CD4-positive, CD25-positive, alpha-beta regulatory T cell (primary cell): ENCODE measurements at regions not wholly inside any gene's neighbourhood (a gene's known extent, or its start where the extent isn't known, plus 50 kb on each side); places are given as distances from the start of the nearest gene placed in this dataset.

ENCODE experiments used
- ATAC-seq, 2 donors: fragments of 150-1000 bp; cut with Tn5 transposase; one replicate each; pipeline ENCODE4 v1.10.0; 2021; ENCODE audit warnings: low read depth in 2 of 2, moderate number of reproducible peaks in 2 of 2, moderate library complexity in 1 of 2
- DNase-seq, 3 donors: peaks; one replicate each; pipeline versions ENCODE4 v3.0.0 to v3.0.0-alpha.2; 2012 to 2022; ENCODE audit warnings: mixed read lengths in 1 of 3
- H3K27ac ChIP-seq: one replicate; pipeline ENCODE4 v1.7.0; 2013; ENCODE audit warnings: mild to moderate bottlenecking, low read length; ENCODE audit not compliant: insufficient read depth, poor library complexity, severe bottlenecking
- H3K27me3 ChIP-seq: one replicate; pipeline ENCODE4 v1.7.0; 2013; ENCODE audit warnings: low read length; ENCODE audit not compliant: control insufficient read depth, insufficient read depth
- H3K36me3 ChIP-seq: one replicate; pipeline ENCODE4 v1.7.0; 2013; ENCODE audit warnings: mild to moderate bottlenecking, low read length, moderate library complexity; ENCODE audit not compliant: control insufficient read depth, insufficient read depth
- H3K4me1 ChIP-seq: 2 replicates; pipeline ENCODE4 v1.7.0; 2013; ENCODE audit warnings: mild to moderate bottlenecking, low read length; ENCODE audit not compliant: insufficient read depth, control insufficient read depth, poor library complexity, severe bottlenecking
- H3K4me3 ChIP-seq: one replicate; pipeline ENCODE4 v1.7.0; 2013; ENCODE audit warnings: low read depth, mild to moderate bottlenecking, low read length, moderate library complexity
- H3K9me3 ChIP-seq, 2 experiments: 1 replicate in 1 of 2; 2 replicates in 1 of 2; pipeline ENCODE4 v1.7.0; 2013; ENCODE audit warnings: low read length in 2 of 2, mild to moderate bottlenecking in 1 of 2, moderate library complexity in 1 of 2; ENCODE audit not compliant: control insufficient read depth in 2 of 2
- H3K27ac Mint-ChIP-seq, 3 donors: one replicate each; pipeline ENCODE4 v1.8.0; 2020 to 2022; ENCODE audit warnings: mild to moderate bottlenecking in 3 of 3, mixed read lengths in 3 of 3, moderate library complexity in 2 of 3
- H3K27me3 Mint-ChIP-seq: one replicate; pipeline ENCODE4 v1.8.0; 2022; ENCODE audit warnings: mild to moderate bottlenecking, mixed read lengths
- H3K36me3 Mint-ChIP-seq: one replicate; pipeline ENCODE4 v1.8.0; 2020; ENCODE audit warnings: mixed read lengths
- H3K4me1 Mint-ChIP-seq, 4 donors: one replicate each; pipeline ENCODE4 v1.8.0; 2020 to 2022; ENCODE audit warnings: mixed read lengths in 4 of 4, mild to moderate bottlenecking in 1 of 4
- H3K4me3 Mint-ChIP-seq, 4 donors: one replicate each; pipeline ENCODE4 v1.8.0; 2020 to 2022; ENCODE audit warnings: mild to moderate bottlenecking in 4 of 4, mixed read lengths in 4 of 4, moderate library complexity in 3 of 4
- H3K9me3 Mint-ChIP-seq, 7 donors: one replicate each; pipeline ENCODE4 v1.8.0; 2020 to 2022; ENCODE audit warnings: mixed read lengths in 7 of 7, mild to moderate bottlenecking in 3 of 7, moderate library complexity in 2 of 7

GRCh38 chr6:9999796-10000195, 415.1 kb downstream of the TFAP2A start:
- H3K9me3 Mint-ChIP-seq: peaks cover 0 to 5% (median under 1%) of the 10 kb centered on the region in 7 donors
- H3K27me3 Mint-ChIP-seq: peaks cover 4% of the 10 kb centered on the region
- ATAC-seq: no peak
- H3K4me3 ChIP-seq: no peak overlapping the region
- no peak overlapping the region for H3K27ac ChIP-seq
- no peaks in the 10 kb centered on the region for H3K27me3 ChIP-seq
- H3K36me3 ChIP-seq: no peaks in the 10 kb centered on the region
- no peaks in the 10 kb centered on the region for H3K4me1 Mint-ChIP-seq
- H3K36me3 Mint-ChIP-seq: no peaks in the 10 kb centered on the region
- no peak overlapping the region for H3K27ac Mint-ChIP-seq
- H3K4me3 Mint-ChIP-seq: no peak overlapping the region
- H3K4me1 ChIP-seq: no peaks in the 10 kb centered on the region
- DNase-seq: no peak
- H3K9me3 ChIP-seq: no peaks in the 10 kb centered on the region

GRCh38 chr6:9986273-9986672, 428.6 kb downstream of the TFAP2A start:
- Histone ChIP-seq H3K9me3 (no peaks in the 10 kb centered on the region), H3K4me1 (no peaks in the 10 kb centered on the region), H3K36me3 (no peaks in the 10 kb centered on the region), H3K27ac (no peak overlapping the region), H3K27me3 (no peaks in the 10 kb centered on the region), H3K4me3 (no peak overlapping the region)
- ATAC-seq (no peak), DNase-seq (no peak)
- no peak overlapping the region for H3K4me3 Mint-ChIP-seq
- peaks cover 3 to 19% (median 6%) of the 10 kb centered on the region in 7 donors for H3K9me3 Mint-ChIP-seq
- peaks cover 6% of the 10 kb centered on the region for H3K27me3 Mint-ChIP-seq
- H3K4me1 Mint-ChIP-seq: no peaks in the 10 kb centered on the region
- no peak overlapping the region for H3K27ac Mint-ChIP-seq
- no peaks in the 10 kb centered on the region for H3K36me3 Mint-ChIP-seq

- H3K4me3 Mint-ChIP-seq: no peak overlapping the region
- no peak overlapping the region for H3K27ac ChIP-seq
- H3K9me3 Mint-ChIP-seq: peaks cover 3 to 19% (median 6%) of the 10 kb centered on the region in 7 donors
- no peaks in the 10 kb centered on the region for H3K36me3 ChIP-seq
- ATAC-seq: no peak
- H3K27ac Mint-ChIP-seq: no peak overlapping the region
- H3K27me3 Mint-ChIP-seq: peaks cover 6% of the 10 kb centered on the region
- H3K4me3 ChIP-seq: no peak overlapping the region
- no peaks in the 10 kb centered on the region for H3K9me3 ChIP-seq
- H3K4me1 ChIP-seq: no peaks in the 10 kb centered on the region
- no peaks in the 10 kb centered on the region for H3K36me3 Mint-ChIP-seq
- DNase-seq: no peak
- no peaks in the 10 kb centered on the region for H3K4me1 Mint-ChIP-seq
- H3K27me3 ChIP-seq: no peaks in the 10 kb centered on the region
Measured at GRCh38 chr6:9985481-9985880, 429.4 kb downstream of the TFAP2A start.

GRCh38 chr6:9984607-9985006, 430.3 kb downstream of the TFAP2A start:
- Histone ChIP-seq H3K4me3 (no peak overlapping the region), H3K27ac (no peak overlapping the region), H3K36me3 (no peaks in the 10 kb centered on the region), H3K4me1 (no peaks in the 10 kb centered on the region), H3K9me3 (no peaks in the 10 kb centered on the region), H3K27me3 (no peaks in the 10 kb centered on the region)
- Mint-ChIP-seq H3K4me3 (no peak overlapping the region), H3K4me1 (no peaks in the 10 kb centered on the region), H3K36me3 (no peaks in the 10 kb centered on the region), H3K27ac (no peak overlapping the region), H3K9me3 (peaks cover 3 to 18% (median 6%) of the 10 kb centered on the region in 7 donors), H3K27me3 (peaks cover 6% of the 10 kb centered on the region)
- ATAC-seq: no peak
- no peak for DNase-seq

- ATAC-seq (no peak), DNase-seq (no peak)
- Histone ChIP-seq H3K27ac (no peak overlapping the region), H3K27me3 (no peaks in the 10 kb centered on the region), H3K9me3 (no peaks in the 10 kb centered on the region), H3K4me1 (no peaks in the 10 kb centered on the region), H3K36me3 (no peaks in the 10 kb centered on the region), H3K4me3 (no peak overlapping the region)
- H3K4me1 Mint-ChIP-seq: no peaks in the 10 kb centered on the region
- no peaks in the 10 kb centered on the region for H3K36me3 Mint-ChIP-seq
- no peak overlapping the region for H3K27ac Mint-ChIP-seq
- H3K9me3 Mint-ChIP-seq: peaks cover 3 to 14% (median 6%) of the 10 kb centered on the region in 7 donors
- peaks cover 6% of the 10 kb centered on the region for H3K27me3 Mint-ChIP-seq
- no peak overlapping the region for H3K4me3 Mint-ChIP-seq
Measured at GRCh38 chr6:9983168-9983567, 431.7 kb downstream of the TFAP2A start.

GRCh38 chr6:9982215-9982614, 432.7 kb downstream of the TFAP2A start:
- no peaks in the 10 kb centered on the region for H3K9me3 ChIP-seq
- no peaks in the 10 kb centered on the region for H3K36me3 ChIP-seq
- H3K27me3 Mint-ChIP-seq: peaks cover 6% of the 10 kb centered on the region
- ATAC-seq (no peak), DNase-seq (no peak)
- no peaks in the 10 kb centered on the region for H3K27me3 ChIP-seq
- H3K36me3 Mint-ChIP-seq: no peaks in the 10 kb centered on the region
- no peak overlapping the region for H3K4me3 Mint-ChIP-seq
- no peaks in the 10 kb centered on the region for H3K4me1 ChIP-seq
- H3K4me1 Mint-ChIP-seq: no peaks in the 10 kb centered on the region
- H3K4me3 ChIP-seq: no peak overlapping the region
- H3K27ac ChIP-seq: no peak overlapping the region
- H3K27ac Mint-ChIP-seq: no peak overlapping the region
- peaks cover 3 to 14% (median 6%) of the 10 kb centered on the region in 7 donors for H3K9me3 Mint-ChIP-seq

GRCh38 chr6:9979996-9980395, 434.9 kb downstream of the TFAP2A start:
- Histone ChIP-seq H3K27me3 (no peaks in the 10 kb centered on the region), H3K4me3 (no peak overlapping the region), H3K4me1 (no peaks in the 10 kb centered on the region), H3K36me3 (no peaks in the 10 kb centered on the region), H3K27ac (no peak overlapping the region), H3K9me3 (no peaks in the 10 kb centered on the region)
- no peaks in the 10 kb centered on the region for H3K4me1 Mint-ChIP-seq
- H3K36me3 Mint-ChIP-seq: peaks cover 6% of the 10 kb centered on the region
- DNase-seq (no peak), ATAC-seq (no peak)
- no peak overlapping the region for H3K4me3 Mint-ChIP-seq
- peaks cover 6% of the 10 kb centered on the region for H3K27me3 Mint-ChIP-seq
- H3K27ac Mint-ChIP-seq: no peak overlapping the region
- peaks cover 4 to 13% (median 6%) of the 10 kb centered on the region in 7 donors for H3K9me3 Mint-ChIP-seq

GRCh38 chr6:9978480-9978879, 436.4 kb downstream of the TFAP2A start:
- H3K4me3 ChIP-seq: no peak overlapping the region
- no peaks in the 10 kb centered on the region for H3K4me1 ChIP-seq
- H3K27me3 ChIP-seq: no peaks in the 10 kb centered on the region
- Mint-ChIP-seq H3K4me3 (no peak overlapping the region), H3K27me3 (no peaks in the 10 kb centered on the region), H3K4me1 (no peaks in the 10 kb centered on the region), H3K36me3 (peaks cover 6% of the 10 kb centered on the region), H3K27ac (no peak overlapping the region), H3K9me3 (peaks cover 1 to 7% (median 3%) of the 10 kb centered on the region in 7 donors)
- H3K9me3 ChIP-seq: peaks cover 0 to 4% of the 10 kb centered on the region in 2 experiments
- no peak for ATAC-seq
- no peak for DNase-seq
- no peak overlapping the region for H3K27ac ChIP-seq
- no peaks in the 10 kb centered on the region for H3K36me3 ChIP-seq
